ENCODE measurements at regions not wholly inside any gene's neighbourhood (a gene's known extent, or its start where the extent isn't known, plus 50 kb on each side); places are given as distances from the start of the nearest gene placed in this dataset.

DNA sequence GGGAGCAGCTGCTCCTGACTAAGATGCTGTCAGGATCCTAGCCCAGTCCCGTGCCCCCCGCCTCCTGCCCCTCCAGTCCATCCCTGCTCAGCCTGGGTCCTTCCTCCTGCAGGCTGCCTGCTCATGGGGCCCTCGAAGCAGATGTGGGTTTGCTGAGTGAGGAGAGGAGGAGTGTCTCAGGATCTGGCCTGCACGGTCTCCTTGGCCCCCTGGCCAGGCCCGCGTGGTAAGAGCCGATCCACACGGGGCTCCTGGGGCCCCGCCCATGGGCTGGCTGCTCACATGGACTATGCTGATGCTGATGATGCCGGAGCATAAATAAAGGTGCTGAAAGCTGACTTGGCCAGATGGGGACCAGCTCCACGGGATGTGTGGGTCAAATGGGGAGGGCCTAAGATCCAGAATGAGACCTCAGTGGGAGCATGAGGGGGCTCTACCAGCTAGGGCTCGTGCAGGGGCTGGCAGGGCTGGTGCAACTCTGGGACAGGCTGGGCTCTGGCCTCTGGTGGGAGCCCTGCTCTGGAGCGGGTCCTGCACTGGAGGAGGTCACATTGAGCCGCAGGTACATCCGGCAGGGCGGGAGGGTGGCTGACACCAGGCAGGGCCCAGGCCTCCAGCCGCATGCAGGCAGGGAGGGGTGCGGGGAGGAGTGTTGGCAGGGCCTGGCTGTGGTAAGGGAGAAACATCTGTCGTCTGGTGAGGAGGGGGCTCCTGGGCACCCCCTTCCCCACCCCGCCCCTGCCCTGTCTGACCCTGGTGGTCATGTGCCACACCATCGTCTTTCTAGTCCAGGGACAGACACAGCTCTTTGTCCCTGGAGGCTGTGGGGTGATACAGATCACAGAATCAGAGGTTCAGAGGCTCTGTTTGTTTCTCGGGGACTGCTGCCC lies 275.3 kb upstream of the HDAC4 start:
- TF ChIP-seq, protein P1, sequence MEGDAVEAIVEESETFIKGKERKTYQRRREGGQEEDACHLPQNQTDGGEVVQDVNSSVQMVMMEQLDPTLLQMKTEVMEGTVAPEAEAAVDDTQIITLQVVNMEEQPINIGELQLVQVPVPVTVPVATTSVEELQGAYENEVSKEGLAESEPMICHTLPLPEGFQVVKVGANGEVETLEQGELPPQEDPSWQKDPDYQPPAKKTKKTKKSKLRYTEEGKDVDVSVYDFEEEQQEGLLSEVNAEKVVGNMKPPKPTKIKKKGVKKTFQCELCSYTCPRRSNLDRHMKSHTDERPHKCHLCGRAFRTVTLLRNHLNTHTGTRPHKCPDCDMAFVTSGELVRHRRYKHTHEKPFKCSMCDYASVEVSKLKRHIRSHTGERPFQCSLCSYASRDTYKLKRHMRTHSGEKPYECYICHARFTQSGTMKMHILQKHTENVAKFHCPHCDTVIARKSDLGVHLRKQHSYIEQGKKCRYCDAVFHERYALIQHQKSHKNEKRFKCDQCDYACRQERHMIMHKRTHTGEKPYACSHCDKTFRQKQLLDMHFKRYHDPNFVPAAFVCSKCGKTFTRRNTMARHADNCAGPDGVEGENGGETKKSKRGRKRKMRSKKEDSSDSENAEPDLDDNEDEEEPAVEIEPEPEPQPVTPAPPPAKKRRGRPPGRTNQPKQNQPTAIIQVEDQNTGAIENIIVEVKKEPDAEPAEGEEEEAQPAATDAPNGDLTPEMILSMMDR (IDR thresholded peaks at IDR 0.05 in 2 of 3, conservative IDR thresholded peaks at IDR 0.05 in 1 of 3; ENCODE audit: control insufficient read depth in 2 of 3, extremely low read depth in 1 of 3, insufficient read depth in 1 of 3, low read depth in 3 of 3, low read length in 3 of 3) = no peak
- TF ChIP-seq ESRRA (IDR thresholded peaks at IDR 0.05; ENCODE audit: low read length) = no peak
- TF ChIP-seq CEBPB (IDR thresholded peaks at IDR 0.05; ENCODE audit: borderline replicate concordance in 1 of 2, low read depth in 2 of 2, low read length in 2 of 2) = no peak
- TF ChIP-seq POLR2A (IDR thresholded peaks at IDR 0.05; ENCODE audit: low read depth, low read length) = no peak
- TF ChIP-seq RAD21 (IDR thresholded peaks at IDR 0.05; ENCODE audit: insufficient read depth, low read depth, low read length) = no peak
- TF ChIP-seq, protein P2, sequence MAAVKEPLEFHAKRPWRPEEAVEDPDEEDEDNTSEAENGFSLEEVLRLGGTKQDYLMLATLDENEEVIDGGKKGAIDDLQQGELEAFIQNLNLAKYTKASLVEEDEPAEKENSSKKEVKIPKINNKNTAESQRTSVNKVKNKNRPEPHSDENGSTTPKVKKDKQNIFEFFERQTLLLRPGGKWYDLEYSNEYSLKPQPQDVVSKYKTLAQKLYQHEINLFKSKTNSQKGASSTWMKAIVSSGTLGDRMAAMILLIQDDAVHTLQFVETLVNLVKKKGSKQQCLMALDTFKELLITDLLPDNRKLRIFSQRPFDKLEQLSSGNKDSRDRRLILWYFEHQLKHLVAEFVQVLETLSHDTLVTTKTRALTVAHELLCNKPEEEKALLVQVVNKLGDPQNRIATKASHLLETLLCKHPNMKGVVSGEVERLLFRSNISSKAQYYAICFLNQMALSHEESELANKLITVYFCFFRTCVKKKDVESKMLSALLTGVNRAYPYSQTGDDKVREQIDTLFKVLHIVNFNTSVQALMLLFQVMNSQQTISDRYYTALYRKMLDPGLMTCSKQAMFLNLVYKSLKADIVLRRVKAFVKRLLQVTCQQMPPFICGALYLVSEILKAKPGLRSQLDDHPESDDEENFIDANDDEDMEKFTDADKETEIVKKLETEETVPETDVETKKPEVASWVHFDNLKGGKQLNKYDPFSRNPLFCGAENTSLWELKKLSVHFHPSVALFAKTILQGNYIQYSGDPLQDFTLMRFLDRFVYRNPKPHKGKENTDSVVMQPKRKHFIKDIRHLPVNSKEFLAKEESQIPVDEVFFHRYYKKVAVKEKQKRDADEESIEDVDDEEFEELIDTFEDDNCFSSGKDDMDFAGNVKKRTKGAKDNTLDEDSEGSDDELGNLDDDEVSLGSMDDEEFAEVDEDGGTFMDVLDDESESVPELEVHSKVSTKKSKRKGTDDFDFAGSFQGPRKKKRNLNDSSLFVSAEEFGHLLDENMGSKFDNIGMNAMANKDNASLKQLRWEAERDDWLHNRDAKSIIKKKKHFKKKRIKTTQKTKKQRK (IDR thresholded peaks at IDR 0.05; ENCODE audit: low read depth, low read length) = no peak
- no peak for TF ChIP-seq RFX5 (IDR thresholded peaks at IDR 0.05; ENCODE audit: low read depth, low read length)
- no peak for TF ChIP-seq NFYB (IDR thresholded peaks at IDR 0.05; ENCODE audit: insufficient read depth, low read depth, low read length)
- TF ChIP-seq TCF12 (IDR thresholded peaks at IDR 0.05; ENCODE audit: low read depth, low read length) = no peak
- no peak for TF ChIP-seq KLF5 (IDR thresholded peaks at IDR 0.05; ENCODE audit: partially characterized antibody)
- TF ChIP-seq, protein P3, sequence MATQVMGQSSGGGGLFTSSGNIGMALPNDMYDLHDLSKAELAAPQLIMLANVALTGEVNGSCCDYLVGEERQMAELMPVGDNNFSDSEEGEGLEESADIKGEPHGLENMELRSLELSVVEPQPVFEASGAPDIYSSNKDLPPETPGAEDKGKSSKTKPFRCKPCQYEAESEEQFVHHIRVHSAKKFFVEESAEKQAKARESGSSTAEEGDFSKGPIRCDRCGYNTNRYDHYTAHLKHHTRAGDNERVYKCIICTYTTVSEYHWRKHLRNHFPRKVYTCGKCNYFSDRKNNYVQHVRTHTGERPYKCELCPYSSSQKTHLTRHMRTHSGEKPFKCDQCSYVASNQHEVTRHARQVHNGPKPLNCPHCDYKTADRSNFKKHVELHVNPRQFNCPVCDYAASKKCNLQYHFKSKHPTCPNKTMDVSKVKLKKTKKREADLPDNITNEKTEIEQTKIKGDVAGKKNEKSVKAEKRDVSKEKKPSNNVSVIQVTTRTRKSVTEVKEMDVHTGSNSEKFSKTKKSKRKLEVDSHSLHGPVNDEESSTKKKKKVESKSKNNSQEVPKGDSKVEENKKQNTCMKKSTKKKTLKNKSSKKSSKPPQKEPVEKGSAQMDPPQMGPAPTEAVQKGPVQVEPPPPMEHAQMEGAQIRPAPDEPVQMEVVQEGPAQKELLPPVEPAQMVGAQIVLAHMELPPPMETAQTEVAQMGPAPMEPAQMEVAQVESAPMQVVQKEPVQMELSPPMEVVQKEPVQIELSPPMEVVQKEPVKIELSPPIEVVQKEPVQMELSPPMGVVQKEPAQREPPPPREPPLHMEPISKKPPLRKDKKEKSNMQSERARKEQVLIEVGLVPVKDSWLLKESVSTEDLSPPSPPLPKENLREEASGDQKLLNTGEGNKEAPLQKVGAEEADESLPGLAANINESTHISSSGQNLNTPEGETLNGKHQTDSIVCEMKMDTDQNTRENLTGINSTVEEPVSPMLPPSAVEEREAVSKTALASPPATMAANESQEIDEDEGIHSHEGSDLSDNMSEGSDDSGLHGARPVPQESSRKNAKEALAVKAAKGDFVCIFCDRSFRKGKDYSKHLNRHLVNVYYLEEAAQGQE (IDR thresholded peaks at IDR 0.05; ENCODE audit: low read depth, low read length) = no peak
- TF ChIP-seq POLR2AphosphoS5 (IDR thresholded peaks at IDR 0.05; ENCODE audit: low read length) = no peak

Measured in GM12878 (cell line).